ENCODE measurements at regions not wholly inside any gene's neighbourhood (a gene's known extent, or its start where the extent isn't known, plus 50 kb on each side); places are given as distances from the start of the nearest gene placed in this dataset.

GRCh38 chr1:204754821-204755220 lies 69.3 kb upstream of the LRRN2 start:
- H3K4me3 ChIP-seq (ENCODE audit: insufficient read depth, low read depth, low read length): no peak overlapping the region
- 94 to 96% methylated on average over 6 of the region's 6 CpGs for WGBS, 2 experiments
- no peaks in the 10 kb centered on the region for H3K27me3 ChIP-seq (ENCODE audit: control insufficient read depth, insufficient read depth, low read length, poor library complexity, severe bottlenecking)

GRCh38 chr1:204756349-204756748 lies 70.8 kb upstream of the LRRN2 start:
- no peaks in the 10 kb centered on the region for H3K36me3 ChIP-seq (ENCODE audit: control insufficient read depth, insufficient read depth, low read length)
- 94% methylated on average over 7 of the region's 7 CpGs for WGBS, 2 experiments
- H3K27ac ChIP-seq (ENCODE audit: insufficient read depth, low read depth, low read length, poor library complexity, severe bottlenecking): no peak overlapping the region
- no peaks in the 10 kb centered on the region for H3K27me3 ChIP-seq (ENCODE audit: control insufficient read depth, insufficient read depth, low read length, poor library complexity, severe bottlenecking)
- H3K9me3 ChIP-seq (ENCODE audit: control insufficient read depth, low read length): no peaks in the 10 kb centered on the region
- H3K4me3 ChIP-seq (ENCODE audit: insufficient read depth, low read depth, low read length): no peak overlapping the region
- peaks cover 7% of the 10 kb centered on the region for H3K4me1 ChIP-seq (ENCODE audit: control insufficient read depth, insufficient read depth, low read length)

More at GRCh38 chr1:204754821-204755220, 69.3 kb upstream of the LRRN2 start:
- H3K4me1 ChIP-seq (ENCODE audit: control insufficient read depth, insufficient read depth, low read length): peaks cover 10% of the 10 kb centered on the region
- H3K9me3 ChIP-seq (ENCODE audit: control insufficient read depth, low read length): no peaks in the 10 kb centered on the region
- no peaks in the 10 kb centered on the region for H3K36me3 ChIP-seq (ENCODE audit: control insufficient read depth, insufficient read depth, low read length)
- H3K27ac ChIP-seq (ENCODE audit: insufficient read depth, low read depth, low read length, poor library complexity, severe bottlenecking): no peak overlapping the region

- 91 to 96% methylated on average over 1 of the region's 1 CpG for WGBS, 2 experiments
- Histone ChIP-seq H3K4me3 (ENCODE audit: insufficient read depth, low read depth, low read length) (no peak overlapping the region), H3K4me1 (ENCODE audit: control insufficient read depth, insufficient read depth, low read length) (peaks cover 3% of the 10 kb centered on the region), H3K27ac (ENCODE audit: insufficient read depth, low read depth, low read length, poor library complexity, severe bottlenecking) (no peak overlapping the region), H3K36me3 (ENCODE audit: control insufficient read depth, insufficient read depth, low read length) (no peaks in the 10 kb centered on the region), H3K9me3 (ENCODE audit: control insufficient read depth, low read length) (no peaks in the 10 kb centered on the region), H3K27me3 (ENCODE audit: control insufficient read depth, insufficient read depth, low read length, poor library complexity, severe bottlenecking) (no peaks in the 10 kb centered on the region)
Observed at GRCh38 chr1:204756811-204757210, 71.3 kb upstream of the LRRN2 start.

GRCh38 chr1:204758601-204759000 lies 73.1 kb upstream of the LRRN2 start:
- no peaks in the 10 kb centered on the region for H3K4me1 ChIP-seq (ENCODE audit: control insufficient read depth, insufficient read depth, low read length)
- no peaks in the 10 kb centered on the region for H3K9me3 ChIP-seq (ENCODE audit: control insufficient read depth, low read length)
- 83 to 90% methylated on average over 2 of the region's 2 CpGs for WGBS, 2 experiments
- no peaks in the 10 kb centered on the region for H3K36me3 ChIP-seq (ENCODE audit: control insufficient read depth, insufficient read depth, low read length)
- no peaks in the 10 kb centered on the region for H3K27me3 ChIP-seq (ENCODE audit: control insufficient read depth, insufficient read depth, low read length, poor library complexity, severe bottlenecking)
- no peak overlapping the region for H3K4me3 ChIP-seq (ENCODE audit: insufficient read depth, low read depth, low read length)
- H3K27ac ChIP-seq (ENCODE audit: insufficient read depth, low read depth, low read length, poor library complexity, severe bottlenecking): no peak overlapping the region

- no peaks in the 10 kb centered on the region for H3K4me1 ChIP-seq (ENCODE audit: control insufficient read depth, insufficient read depth, low read length)
- WGBS, 2 experiments: 96 to 98% methylated on average over 2 of the region's 2 CpGs
Observed at GRCh38 chr1:204760350-204760749, 74.8 kb upstream of the LRRN2 start.

GRCh38 chr1:204760757-204761156 lies 75.2 kb upstream of the LRRN2 start:
- 89 to 91% methylated on average over 3 of the region's 3 CpGs for WGBS, 2 experiments

More at GRCh38 chr1:204760350-204760749, 74.8 kb upstream of the LRRN2 start:
- no peaks in the 10 kb centered on the region for H3K36me3 ChIP-seq (ENCODE audit: control insufficient read depth, insufficient read depth, low read length)
- no peak overlapping the region for H3K4me3 ChIP-seq (ENCODE audit: insufficient read depth, low read depth, low read length)
- H3K9me3 ChIP-seq (ENCODE audit: control insufficient read depth, low read length): no peaks in the 10 kb centered on the region
- no peak overlapping the region for H3K27ac ChIP-seq (ENCODE audit: insufficient read depth, low read depth, low read length, poor library complexity, severe bottlenecking)
- no peaks in the 10 kb centered on the region for H3K27me3 ChIP-seq (ENCODE audit: control insufficient read depth, insufficient read depth, low read length, poor library complexity, severe bottlenecking)

GRCh38 chr1:204763773-204764427 lies 78.4 kb upstream of the LRRN2 start:
- 23 to 26% methylated on average over 18 of the region's 18 CpGs for WGBS, 2 experiments
- Histone ChIP-seq H3K27me3 (ENCODE audit: control insufficient read depth, insufficient read depth, low read length, poor library complexity, severe bottlenecking) (no peaks in the 10 kb centered on the region), H3K27ac (ENCODE audit: insufficient read depth, low read depth, low read length, poor library complexity, severe bottlenecking) (no peak overlapping the region)

More at GRCh38 chr1:204760757-204761156, 75.2 kb upstream of the LRRN2 start:
- Histone ChIP-seq H3K27ac (ENCODE audit: insufficient read depth, low read depth, low read length, poor library complexity, severe bottlenecking) (no peak overlapping the region), H3K4me3 (ENCODE audit: insufficient read depth, low read depth, low read length) (no peak overlapping the region), H3K4me1 (ENCODE audit: control insufficient read depth, insufficient read depth, low read length) (no peaks in the 10 kb centered on the region), H3K36me3 (ENCODE audit: control insufficient read depth, insufficient read depth, low read length) (no peaks in the 10 kb centered on the region), H3K9me3 (ENCODE audit: control insufficient read depth, low read length) (no peaks in the 10 kb centered on the region), H3K27me3 (ENCODE audit: control insufficient read depth, insufficient read depth, low read length, poor library complexity, severe bottlenecking) (no peaks in the 10 kb centered on the region)

GRCh38 chr1:204769997-204770396 lies 84.5 kb upstream of the LRRN2 start:
- no peaks in the 10 kb centered on the region for H3K27me3 ChIP-seq (ENCODE audit: control insufficient read depth, insufficient read depth, low read length, poor library complexity, severe bottlenecking)
- H3K36me3 ChIP-seq (ENCODE audit: control insufficient read depth, insufficient read depth, low read length): no peaks in the 10 kb centered on the region
- H3K4me3 ChIP-seq (ENCODE audit: insufficient read depth, low read depth, low read length): no peak overlapping the region
- no peaks in the 10 kb centered on the region for H3K4me1 ChIP-seq (ENCODE audit: control insufficient read depth, insufficient read depth, low read length)
- no peak overlapping the region for H3K27ac ChIP-seq (ENCODE audit: insufficient read depth, low read depth, low read length, poor library complexity, severe bottlenecking)
- WGBS, 2 experiments: 89 to 94% methylated on average over 2 of the region's 2 CpGs
- no peaks in the 10 kb centered on the region for H3K9me3 ChIP-seq (ENCODE audit: control insufficient read depth, low read length)

More at GRCh38 chr1:204763773-204764427, 78.4 kb upstream of the LRRN2 start:
- Histone ChIP-seq H3K36me3 (ENCODE audit: control insufficient read depth, insufficient read depth, low read length) (no peaks in the 10 kb centered on the region), H3K4me3 (ENCODE audit: insufficient read depth, low read depth, low read length) (no peak overlapping the region), H3K9me3 (ENCODE audit: control insufficient read depth, low read length) (no peaks in the 10 kb centered on the region), H3K4me1 (ENCODE audit: control insufficient read depth, insufficient read depth, low read length) (no peaks in the 10 kb centered on the region)

- Histone ChIP-seq H3K9me3 (ENCODE audit: control insufficient read depth, low read length) (no peaks in the 10 kb centered on the region), H3K4me1 (ENCODE audit: control insufficient read depth, insufficient read depth, low read length) (no peaks in the 10 kb centered on the region), H3K36me3 (ENCODE audit: control insufficient read depth, insufficient read depth, low read length) (no peaks in the 10 kb centered on the region), H3K27me3 (ENCODE audit: control insufficient read depth, insufficient read depth, low read length, poor library complexity, severe bottlenecking) (no peaks in the 10 kb centered on the region), H3K27ac (ENCODE audit: insufficient read depth, low read depth, low read length, poor library complexity, severe bottlenecking) (no peak overlapping the region), H3K4me3 (ENCODE audit: insufficient read depth, low read depth, low read length) (no peak overlapping the region)
- WGBS, 2 experiments: 93 to 94% methylated on average over 7 of the region's 7 CpGs
Observed at GRCh38 chr1:204771358-204771757, 85.8 kb upstream of the LRRN2 start.

- no peak overlapping the region for H3K4me3 ChIP-seq (ENCODE audit: insufficient read depth, low read depth, low read length)
- WGBS, 2 experiments: 85 to 90% methylated on average over 1 of the region's 1 CpG
- H3K27me3 ChIP-seq (ENCODE audit: control insufficient read depth, insufficient read depth, low read length, poor library complexity, severe bottlenecking): no peaks in the 10 kb centered on the region
- H3K27ac ChIP-seq (ENCODE audit: insufficient read depth, low read depth, low read length, poor library complexity, severe bottlenecking): no peak overlapping the region
- no peaks in the 10 kb centered on the region for H3K36me3 ChIP-seq (ENCODE audit: control insufficient read depth, insufficient read depth, low read length)
- H3K9me3 ChIP-seq (ENCODE audit: control insufficient read depth, low read length): no peaks in the 10 kb centered on the region
- H3K4me1 ChIP-seq (ENCODE audit: control insufficient read depth, insufficient read depth, low read length): no peaks in the 10 kb centered on the region
Observed at GRCh38 chr1:204773246-204773645, 87.7 kb upstream of the LRRN2 start.

Measured in ectodermal cell (in vitro differentiated cells).